Ishikawa (cell line): ENCODE measurements at regions not wholly inside any gene's neighbourhood (a gene's known extent, or its start where the extent isn't known, plus 50 kb on each side); places are given as distances from the start of the nearest gene placed in this dataset.

Source experiments
- CEBPB ChIP-seq: IDR thresholded peaks from 2 replicates; pipeline ENCODE4 v1.6.1; 2012
- EP300 ChIP-seq: IDR thresholded peaks from 2 replicates; pipeline ENCODE4 v1.6.1; 2012; ENCODE audit warnings: borderline replicate concordance
- FOXM1 ChIP-seq: IDR thresholded peaks from 2 replicates; pipeline ENCODE4 v1.6.1; 2012; ENCODE audit warnings: low read depth, borderline replicate concordance
- YY1 ChIP-seq: IDR thresholded peaks from 2 replicates; pipeline ENCODE4 v1.6.1; 2012; ENCODE audit warnings: low read depth
- TF ChIP-seq, protein P1 (sequence below): IDR thresholded peaks from 2 replicates; pipeline ENCODE4 v1.6.1; 2012
- TF ChIP-seq, protein P2 (sequence below): IDR thresholded peaks from 2 replicates; pipeline ENCODE4 v1.6.1; 2012
- TF ChIP-seq, protein P3 (sequence below): IDR thresholded peaks from 2 replicates; pipeline ENCODE4 v1.6.1; 2012; ENCODE audit warnings: low read depth, mild to moderate bottlenecking

DNA sequence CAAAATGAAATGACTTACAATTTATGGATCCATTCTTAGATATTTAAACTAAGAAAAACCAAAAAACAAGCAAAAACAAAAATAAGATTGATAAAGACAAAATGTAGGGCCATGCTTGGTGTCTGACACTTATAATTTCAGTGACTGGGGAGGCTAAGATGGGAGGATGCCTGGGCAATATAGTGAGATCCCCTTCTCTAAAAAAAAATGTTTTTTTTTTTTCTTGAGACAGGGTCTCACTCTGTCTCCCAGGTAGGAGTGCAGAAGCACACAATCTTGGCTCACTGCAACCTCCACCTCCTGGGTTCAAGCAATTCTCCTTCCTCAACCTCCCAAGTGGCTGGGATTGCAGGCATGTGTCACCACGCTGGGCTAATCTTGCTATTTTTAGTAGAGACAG, 92.4 kb downstream of the HFE start:
- TF ChIP-seq, protein P1, sequence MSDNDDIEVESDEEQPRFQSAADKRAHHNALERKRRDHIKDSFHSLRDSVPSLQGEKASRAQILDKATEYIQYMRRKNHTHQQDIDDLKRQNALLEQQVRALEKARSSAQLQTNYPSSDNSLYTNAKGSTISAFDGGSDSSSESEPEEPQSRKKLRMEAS: no peak
- TF ChIP-seq EP300 (no peak), FOXM1 (no peak), YY1 (no peak), CEBPB (no peak)
- TF ChIP-seq, protein P2, sequence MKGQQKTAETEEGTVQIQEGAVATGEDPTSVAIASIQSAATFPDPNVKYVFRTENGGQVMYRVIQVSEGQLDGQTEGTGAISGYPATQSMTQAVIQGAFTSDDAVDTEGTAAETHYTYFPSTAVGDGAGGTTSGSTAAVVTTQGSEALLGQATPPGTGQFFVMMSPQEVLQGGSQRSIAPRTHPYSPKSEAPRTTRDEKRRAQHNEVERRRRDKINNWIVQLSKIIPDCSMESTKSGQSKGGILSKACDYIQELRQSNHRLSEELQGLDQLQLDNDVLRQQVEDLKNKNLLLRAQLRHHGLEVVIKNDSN: no peak
- TF ChIP-seq, protein P3, sequence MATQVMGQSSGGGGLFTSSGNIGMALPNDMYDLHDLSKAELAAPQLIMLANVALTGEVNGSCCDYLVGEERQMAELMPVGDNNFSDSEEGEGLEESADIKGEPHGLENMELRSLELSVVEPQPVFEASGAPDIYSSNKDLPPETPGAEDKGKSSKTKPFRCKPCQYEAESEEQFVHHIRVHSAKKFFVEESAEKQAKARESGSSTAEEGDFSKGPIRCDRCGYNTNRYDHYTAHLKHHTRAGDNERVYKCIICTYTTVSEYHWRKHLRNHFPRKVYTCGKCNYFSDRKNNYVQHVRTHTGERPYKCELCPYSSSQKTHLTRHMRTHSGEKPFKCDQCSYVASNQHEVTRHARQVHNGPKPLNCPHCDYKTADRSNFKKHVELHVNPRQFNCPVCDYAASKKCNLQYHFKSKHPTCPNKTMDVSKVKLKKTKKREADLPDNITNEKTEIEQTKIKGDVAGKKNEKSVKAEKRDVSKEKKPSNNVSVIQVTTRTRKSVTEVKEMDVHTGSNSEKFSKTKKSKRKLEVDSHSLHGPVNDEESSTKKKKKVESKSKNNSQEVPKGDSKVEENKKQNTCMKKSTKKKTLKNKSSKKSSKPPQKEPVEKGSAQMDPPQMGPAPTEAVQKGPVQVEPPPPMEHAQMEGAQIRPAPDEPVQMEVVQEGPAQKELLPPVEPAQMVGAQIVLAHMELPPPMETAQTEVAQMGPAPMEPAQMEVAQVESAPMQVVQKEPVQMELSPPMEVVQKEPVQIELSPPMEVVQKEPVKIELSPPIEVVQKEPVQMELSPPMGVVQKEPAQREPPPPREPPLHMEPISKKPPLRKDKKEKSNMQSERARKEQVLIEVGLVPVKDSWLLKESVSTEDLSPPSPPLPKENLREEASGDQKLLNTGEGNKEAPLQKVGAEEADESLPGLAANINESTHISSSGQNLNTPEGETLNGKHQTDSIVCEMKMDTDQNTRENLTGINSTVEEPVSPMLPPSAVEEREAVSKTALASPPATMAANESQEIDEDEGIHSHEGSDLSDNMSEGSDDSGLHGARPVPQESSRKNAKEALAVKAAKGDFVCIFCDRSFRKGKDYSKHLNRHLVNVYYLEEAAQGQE: no peak
